Activated naive CD8-positive, alpha-beta T cell treated with anti-CD3 and anti-CD28 coated beads, Interleukin-2, amount 50 U/mL, for 16 hours (primary cell): ENCODE measurements at regions not wholly inside any gene's neighbourhood (a gene's known extent, or its start where the extent isn't known, plus 50 kb on each side); places are given as distances from the start of the nearest gene placed in this dataset.

ENCODE experiments used
- DNase-seq: peaks from one replicate; pipeline ENCODE4 v3.0.0-alpha.2; 2020; ENCODE audit warnings: low read depth, low spot score

DNA sequence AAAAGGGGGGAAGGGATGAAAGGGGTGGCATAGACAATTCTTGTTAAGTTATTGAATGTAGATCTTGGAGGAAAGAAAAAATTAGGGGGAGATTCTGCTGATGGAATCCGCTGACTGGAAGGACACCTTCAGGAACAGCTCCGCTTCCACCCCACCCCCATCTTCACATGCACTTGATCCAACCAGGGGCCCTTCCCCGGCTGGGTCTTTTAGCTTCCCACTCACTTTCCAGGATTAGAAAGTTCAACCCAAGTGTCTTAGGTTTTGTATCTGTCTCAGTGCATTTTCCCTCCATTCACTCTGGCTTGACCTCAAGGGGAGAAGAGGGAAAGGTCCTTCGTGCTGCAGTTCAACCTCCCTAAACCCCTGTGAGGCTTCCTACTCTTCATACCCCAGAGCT, 141.4 kb downstream of the IRS2 start:
- DNase-seq, result no peak

DNA sequence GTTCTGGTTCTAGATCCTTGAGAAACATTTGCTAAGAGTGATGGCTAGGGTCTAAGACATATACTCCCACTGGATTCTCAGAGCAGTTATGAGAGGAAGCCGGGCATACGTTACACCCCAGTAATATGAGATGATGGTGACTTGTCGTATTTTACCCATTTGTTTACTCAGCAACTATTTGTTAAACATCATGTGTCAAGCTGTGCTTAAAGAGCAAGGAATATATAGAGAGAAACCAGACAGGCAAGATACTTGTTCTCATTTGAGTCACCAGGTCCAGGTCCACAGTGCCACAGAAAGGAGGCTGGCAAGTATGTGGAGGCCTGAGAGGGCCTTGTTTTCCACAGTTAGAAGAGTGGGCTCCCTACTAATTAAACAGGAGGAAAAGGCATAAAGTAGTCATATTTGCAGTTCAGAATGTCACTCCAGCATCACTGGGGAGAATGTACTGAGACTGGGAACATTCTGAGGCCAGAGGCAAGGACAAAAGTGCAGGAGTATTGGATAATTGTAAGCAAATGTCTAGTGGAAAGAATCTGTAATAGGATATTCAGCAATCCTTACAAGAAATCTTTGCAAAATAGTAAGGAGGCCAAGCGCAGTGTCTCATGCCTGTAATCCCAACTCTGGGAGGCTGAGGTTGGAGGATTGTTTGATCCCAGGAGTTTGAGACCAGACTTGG, 142.2 kb downstream of the IRS2 start:
- no peak for DNase-seq

DNA sequence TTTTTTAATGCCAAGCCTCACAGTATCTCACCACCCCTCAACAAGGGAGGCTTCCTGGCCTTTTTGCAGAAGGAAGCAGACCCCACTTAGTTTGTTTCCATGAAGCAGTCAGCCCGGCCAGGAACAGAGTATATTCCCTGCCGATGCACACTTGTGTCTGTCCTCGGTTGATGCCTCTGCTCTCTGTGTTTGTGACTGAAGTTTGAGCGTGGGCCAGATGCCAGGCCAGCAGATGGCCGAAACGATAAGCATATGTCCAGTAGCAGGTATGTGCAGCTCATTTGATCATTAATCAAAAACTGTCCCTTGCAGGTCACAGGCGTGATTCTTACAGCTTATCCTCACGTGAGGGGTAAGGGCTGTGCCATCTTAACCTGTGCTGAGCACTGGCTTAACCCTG, 144.0 kb downstream of the IRS2 start:
- DNase-seq, result no peak

DNA sequence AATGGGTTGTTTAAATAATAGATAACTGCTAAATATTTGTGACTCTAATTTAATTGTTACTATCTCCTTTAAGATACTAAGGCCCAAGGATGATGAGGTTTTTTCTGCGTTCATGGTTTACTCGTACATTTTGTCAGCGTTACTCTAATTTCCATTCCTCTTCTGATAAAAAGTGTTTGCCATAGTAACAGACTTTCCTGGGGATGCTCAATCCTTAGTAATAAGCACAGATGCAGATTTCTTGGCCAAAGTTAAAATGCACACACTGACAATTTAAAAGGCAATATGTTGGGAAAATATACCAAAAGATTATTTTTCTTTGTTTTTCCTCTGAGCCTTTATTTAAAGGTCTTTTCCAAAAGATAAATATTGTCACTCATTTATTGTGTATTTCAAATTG, 149.6 kb downstream of the IRS2 start:
- DNase-seq, result no peak

DNA sequence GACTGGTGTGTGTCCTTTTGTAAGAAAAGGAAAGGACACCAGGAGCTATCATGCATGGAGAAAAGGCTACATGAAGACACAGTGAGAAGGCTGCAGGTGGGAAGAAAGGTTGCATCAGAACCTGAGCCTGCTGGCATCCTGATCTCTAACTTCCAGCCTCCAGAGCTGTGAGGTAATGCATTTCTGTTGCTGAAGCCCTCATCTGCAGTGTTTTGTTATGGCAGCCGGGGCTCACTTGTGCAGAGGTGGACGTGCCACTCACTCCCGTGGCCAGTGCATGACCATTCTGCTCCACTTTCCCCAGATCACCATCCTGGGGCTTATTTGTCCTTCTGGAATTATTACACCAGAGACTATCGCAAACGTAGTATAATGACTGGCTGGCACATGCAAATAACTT, 155.3 kb downstream of the IRS2 start:
- DNase-seq, result no peak

DNA sequence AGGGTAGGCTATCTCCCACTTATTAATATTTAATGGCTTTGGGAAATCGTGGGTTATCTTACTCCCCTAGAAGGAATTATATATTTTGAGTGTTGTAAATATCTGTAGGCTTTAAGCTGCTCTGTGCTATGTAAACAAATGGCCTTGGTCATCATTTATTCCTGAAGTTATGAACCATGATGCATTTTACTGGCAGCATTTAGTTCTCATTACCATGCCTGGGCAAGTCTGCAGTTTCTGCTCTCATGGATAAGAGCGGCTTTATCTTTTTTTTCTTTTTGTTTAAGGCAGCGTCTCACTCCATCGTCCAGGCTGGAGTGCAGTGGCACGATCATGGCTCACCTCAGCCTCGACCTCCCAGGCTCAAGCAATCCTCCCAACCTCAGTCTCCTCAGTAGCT, 156.1 kb downstream of the IRS2 start:
- DNase-seq, result no peak

DNA sequence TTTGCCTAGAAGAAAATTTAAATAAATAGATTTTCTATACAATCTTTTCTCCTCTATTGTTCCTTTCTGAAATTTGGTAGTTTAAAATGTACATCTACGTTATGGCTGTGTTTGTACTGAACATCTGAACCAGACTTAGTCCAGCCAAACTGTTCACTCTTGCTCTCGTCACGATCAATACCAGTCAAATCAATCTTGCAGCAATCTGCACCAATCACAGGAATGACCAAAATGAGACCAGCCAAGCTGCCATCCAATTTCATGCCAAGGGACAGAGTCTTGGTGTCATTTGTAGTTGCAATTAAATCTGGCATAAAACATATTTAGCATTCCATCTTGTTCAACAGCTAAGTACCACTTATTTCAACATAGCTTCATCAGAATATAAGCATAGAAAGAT, 156.6 kb downstream of the IRS2 start:
- DNase-seq, result no peak

DNA sequence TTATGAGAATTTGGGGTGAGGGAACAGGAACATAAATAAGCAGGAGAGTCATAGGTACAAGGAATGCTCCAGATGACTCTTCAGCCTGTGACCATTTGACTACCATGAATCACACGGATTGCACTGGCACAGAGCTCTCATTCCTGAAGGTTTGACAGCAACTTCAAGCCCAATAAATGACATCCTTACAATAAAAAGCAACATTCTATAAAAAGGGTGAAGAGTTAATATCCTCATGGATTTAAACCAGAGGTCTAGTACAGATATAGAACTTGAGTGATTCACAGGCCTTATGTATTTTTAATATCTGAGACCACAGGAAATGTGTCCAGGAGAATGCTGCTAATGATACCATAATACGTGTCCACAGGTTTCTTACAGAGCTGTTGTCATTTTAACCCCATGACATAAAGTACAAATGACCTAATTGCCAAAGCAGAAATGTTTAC, 158.1 kb downstream of the IRS2 start:
- no peak for DNase-seq

DNA sequence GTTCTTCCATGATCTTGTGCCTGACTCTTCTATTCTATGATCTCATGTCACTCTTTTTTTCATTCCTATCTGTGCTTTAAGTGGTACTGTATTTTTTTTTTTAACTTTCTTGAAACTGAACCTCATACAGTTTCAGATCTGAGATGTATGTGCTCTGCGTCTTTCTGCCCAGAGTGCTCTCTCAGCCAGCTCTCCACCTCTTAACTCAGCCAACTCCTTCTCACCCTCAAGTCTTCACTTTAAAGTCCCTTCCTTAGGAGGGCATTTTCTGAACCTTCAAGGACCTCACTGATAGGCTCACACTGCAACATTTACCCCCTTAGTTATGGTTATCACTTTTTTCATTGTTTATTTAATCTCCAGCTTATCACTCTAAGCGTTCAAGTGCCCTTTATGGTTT, 158.7 kb downstream of the IRS2 start:
- DNase-seq, result no peak

DNA sequence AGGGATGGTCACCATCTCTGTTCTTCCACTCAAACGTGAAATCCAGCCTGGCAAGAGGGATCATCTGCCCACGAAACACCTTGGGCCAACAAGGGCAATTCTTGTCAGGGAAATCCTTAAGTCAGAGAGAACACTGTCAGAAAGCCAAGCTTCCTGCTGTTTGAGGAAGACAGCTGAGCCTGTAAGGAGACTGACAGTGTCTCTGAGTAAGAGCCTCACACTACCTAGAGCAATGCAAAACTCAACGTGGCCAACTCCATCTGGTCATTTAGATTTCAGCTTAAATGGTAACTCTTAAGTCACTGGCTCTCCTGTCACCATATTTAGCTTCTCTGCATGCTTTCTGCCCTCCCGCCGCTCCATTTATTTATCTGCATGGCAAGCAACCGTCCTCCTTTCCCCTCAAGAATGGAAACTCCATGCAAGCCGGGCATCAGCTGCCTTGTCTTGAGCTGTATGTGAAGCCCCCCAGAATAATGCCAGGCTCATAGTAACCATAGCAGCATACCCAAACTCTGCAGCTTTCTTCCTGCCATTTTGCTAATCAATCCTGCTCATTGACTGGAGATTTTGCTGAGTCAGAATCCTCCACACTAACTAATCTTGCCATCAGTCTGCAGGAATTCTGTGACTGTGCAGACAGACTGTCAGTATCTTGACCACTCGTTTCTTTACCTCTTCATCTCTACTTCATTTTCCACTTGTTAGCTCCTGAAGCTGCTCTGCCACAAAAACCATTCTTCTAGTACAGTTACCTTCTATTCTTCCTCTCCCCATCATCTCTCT, 159.8 kb downstream of the IRS2 start:
- DNase-seq, result no peak

DNA sequence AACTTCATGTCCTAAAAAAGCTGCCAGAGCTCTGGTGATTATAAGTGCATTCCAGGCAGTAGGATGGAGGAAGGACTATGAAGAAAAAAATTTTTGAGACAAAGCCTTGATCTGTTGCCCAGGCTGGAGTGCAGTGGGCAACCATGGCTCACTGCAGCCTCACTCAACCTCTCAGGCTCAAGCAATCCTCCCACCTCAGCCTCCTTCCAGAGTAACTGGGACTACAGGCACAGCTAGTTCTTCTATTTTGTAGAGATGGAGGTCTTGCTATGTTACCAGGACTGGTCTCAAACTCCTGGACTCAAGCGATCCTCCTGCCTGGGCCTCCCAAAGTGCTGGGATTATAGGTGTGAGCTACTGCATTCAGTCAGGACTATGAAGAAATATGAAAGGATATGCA, 161.2 kb downstream of the IRS2 start:
- no peak for DNase-seq

DNA sequence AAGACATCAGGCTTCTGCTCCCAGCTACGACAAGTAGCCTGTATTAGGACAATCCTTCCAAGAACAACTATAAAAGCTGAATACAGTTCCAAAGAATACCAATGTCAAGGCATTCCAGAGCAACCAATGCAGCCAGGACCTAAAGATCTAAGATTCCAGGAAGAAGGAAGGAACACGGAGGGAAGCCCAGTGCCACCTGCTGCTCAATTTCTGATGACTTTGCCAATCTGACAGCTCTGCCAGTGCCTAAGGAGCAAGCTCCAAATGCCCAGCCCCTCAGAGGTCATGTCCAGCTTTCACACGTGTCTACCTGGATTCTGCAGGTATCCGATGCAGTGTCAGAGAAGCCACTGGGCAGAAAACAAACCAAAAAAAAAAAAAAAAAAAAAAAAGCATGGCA, 164.4 kb downstream of the IRS2 start:
- no peak for DNase-seq

DNA sequence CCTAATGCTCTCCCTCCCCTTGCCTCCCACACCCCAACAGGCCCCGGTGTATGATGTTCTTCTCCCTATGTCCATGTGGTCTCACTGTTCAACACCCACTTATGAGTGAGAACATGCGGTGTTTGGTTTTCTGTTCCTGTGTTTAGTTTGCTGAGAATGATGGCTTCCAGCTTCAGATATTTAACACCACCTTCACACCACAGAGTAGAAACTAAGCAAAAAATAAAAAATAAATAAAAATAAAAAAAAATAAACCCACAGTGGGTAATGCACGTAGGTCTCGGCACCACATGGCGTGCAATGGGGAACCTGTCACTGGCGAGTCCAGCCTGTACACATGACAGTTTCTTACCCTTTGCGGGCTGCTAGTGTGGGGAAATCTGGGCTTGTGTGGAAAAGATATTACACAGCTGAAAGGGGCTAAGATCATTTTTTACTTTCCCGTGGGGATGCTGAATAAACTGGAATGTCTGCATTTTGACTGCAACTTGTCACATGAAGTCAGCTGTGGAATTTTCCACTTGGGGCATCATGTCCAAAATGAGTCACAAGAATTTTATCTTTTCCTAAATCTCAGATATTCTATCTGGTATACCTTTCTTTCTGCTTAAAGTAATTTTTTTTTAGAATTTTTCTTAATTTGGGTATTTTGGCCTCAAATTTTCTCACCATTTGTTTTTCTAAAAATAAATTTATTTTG, 170.5 kb downstream of the IRS2 start:
- no peak for DNase-seq

DNA sequence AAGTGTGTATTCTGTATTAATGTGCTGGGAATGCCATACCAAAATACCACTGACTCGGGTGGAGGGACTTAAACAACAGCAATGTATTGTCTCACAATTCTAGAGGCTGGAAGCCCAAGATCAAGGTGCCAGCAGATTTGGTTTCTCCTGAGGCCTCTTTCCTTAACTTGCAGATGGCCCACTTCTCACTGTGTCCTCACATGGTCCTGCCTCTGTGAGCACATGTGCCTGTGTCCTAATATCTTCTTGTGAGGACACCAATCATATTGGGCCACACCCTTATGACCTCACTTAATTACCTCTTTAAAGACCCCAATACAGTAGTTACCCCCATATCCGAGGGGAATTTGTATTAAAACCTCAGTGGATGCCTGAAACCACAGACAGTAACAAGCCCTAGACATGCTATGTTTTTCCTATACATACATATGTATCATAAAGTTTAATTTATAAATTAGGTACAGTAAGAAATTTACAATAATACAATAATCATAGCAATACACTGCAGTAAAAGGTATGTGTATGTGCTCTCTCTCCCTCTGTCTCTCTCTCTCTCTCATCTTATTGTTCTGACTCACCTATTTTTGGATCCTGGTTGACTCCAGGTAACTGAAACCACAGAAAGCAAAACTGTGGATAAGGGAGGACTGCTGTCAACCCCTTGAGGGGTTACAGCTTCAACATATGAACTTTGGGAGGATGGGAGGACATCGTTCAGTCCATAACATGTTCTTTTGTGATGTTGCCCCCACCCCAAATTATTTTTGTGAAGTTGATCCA, 174.3 kb downstream of the IRS2 start:
- no peak for DNase-seq

DNA sequence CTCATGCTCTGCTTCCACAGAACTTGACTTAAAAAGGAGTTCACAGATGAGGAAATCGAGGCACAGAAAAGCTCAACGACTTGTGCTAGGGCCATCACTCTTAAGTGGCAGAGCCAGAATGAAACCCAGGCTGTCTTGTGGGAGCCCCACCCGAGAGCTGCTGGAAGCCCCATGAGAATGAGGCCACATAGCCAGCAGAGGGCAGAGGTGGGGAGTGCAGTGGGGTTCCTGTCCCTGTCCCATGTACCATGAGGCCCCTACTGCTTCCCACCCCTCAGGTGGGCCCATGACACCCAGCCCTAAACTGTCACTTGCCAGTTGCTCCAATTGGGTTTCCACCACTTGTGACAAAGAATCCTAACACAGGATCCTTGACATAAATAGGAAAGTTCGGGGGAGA, 175.9 kb downstream of the IRS2 start:
- DNase-seq, result no peak

DNA sequence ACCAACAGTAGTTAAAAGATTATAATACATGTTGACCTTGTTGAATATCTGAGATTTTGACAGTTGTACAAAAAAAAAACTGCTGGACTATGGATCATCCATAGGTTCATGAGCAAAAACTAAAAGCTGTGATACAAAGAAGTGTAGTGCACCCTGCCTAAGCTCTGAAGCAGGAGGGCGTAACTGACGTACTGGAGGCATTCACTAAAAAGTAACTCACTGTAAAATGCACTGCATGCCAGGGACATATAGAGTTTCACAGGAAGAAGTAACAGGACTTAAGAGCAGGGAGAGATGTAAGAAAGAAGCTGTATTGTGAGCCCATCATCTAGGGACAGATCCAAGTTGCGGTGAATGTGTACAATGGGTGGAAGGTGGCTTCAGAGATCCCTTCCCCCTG, 177.9 kb downstream of the IRS2 start:
- DNase-seq, result no peak

DNA sequence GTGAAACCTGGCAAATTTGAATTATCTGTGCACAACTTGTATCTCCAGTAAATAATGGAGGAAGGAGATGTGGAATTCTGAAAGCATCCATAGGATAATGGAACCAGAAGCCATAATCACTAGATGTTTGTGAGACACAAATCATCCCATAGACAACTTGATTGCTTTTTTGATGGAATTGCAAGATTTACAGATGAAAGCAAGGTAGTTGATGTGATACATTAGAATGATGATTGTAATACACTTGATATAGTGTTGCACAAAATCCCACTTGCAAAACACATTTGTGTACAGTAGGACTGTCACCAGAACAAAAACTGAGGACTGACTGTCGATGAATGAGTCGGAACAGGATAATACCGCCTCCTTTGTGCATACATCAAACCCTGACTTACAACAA, 178.3 kb downstream of the IRS2 start:
- no peak for DNase-seq

DNA sequence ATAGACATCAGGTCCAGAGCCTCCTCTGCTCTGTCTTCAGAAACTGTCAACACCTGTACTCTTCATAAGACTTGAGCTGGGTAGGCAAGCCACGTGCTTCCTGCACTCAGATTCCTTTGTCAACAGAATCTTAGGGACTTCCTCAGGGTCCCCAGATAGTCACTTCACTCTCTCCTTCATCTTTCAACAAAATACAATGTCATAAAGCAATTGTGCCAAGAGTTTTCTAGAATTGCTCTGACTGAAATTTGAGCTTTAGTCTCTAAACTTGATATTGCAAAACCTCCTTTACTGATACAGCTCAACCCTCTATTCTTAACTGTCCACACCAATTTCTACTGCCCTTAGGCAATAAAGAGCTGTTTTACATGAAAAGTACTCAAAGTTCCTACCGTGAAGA, 179.9 kb downstream of the IRS2 start:
- no peak for DNase-seq

DNA sequence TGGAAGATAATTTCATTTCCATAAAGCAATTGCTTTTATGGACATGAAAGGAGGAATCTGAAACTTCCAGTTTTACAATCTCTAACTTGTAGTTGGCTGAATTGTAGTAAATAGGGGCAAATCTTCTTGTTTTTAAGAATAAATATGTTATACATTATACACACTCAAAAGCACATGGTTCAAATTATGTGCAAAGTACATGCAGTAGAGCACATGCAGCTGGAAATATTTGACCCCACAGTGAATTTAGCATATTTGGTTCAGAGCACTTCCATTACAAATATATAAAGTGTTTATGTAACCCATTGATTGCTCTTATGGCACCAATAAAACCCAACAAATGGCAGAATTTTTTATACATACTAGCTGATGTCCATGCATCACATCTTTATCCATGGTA, 180.5 kb downstream of the IRS2 start:
- DNase-seq, result no peak

DNA sequence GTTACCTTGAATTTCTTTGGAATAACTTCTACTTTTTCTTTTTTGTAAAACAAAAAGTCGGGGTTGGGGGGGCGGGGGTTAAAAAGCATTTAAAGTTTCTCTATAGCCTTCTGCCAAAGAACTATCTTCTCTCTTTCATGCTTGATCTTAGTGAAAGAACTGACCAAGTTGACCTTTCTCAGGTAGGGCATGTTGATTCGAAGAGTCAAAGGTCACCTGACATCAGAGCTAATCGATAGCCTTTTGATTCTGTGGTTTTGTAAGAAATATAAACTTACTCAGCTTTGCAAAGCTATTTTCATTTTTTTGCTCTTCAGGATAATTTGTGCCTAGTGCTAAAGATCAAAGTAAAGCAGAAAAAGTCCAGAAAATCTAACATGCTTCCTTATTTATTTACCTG, 181.5 kb downstream of the IRS2 start:
- DNase-seq, result no peak

DNA sequence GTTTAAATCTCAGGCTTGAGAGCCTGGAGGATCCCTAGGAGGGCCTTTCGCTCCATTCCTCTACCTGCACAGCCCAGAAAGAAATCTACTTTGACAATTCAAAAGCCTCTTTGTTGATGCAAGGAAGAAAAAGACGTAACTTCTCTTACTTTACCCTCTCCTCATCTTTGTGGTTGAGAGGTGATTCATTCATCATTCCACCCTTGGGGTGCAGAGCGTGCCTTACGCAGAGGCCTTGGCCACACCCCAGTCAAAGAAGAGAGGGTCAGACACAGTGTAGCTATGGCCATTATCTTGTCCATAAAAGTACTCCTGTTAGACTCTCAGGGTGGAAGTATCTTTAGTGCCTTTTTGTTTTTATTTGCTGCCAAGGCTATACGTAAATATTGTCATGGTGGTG, 184.0 kb downstream of the IRS2 start:
- no peak for DNase-seq
